WTC11 (cell line): ENCODE measurements at regions not wholly inside any gene's neighbourhood (a gene's known extent, or its start where the extent isn't known, plus 50 kb on each side); places are given as distances from the start of the nearest gene placed in this dataset.
"Not testable (repeated sequence)": the region's sequence is repeated elsewhere in the genome, so short reads cannot be mapped to it uniquely, and the experiment has no call there.

Experiments
- ATAC-seq: fragments of 200-7000 bp; cut with Tn5 transposase; 2 replicates; pipeline ENCODE4 v1.10.0; 2021; ENCODE audit warnings: mild to moderate bottlenecking, moderate library complexity
- CTCF ChIA-PET: fragments of 300-600 bp; sonication (Branson Sonifier 250); formaldehyde crosslinking; loops from one replicate; lab custom pipeline; 2021; ENCODE audit warnings: antibody characterized with exemption; lab: Charles Lee
- POLR2A ChIA-PET: fragments of 350-600 bp; sonication (Branson Sonifier 250); formaldehyde crosslinking; loops from one replicate; lab custom pipeline; 2021; ENCODE audit warnings: antibody characterized with exemption; lab: Charles Lee
- DNase-seq: peaks from one replicate; pipeline ENCODE4 v3.0.0; 2021; ENCODE audit warnings: low spot score
- H3K27ac Mint-ChIP-seq: 2 replicates; pipeline ENCODE4 v1.8.0; 2021; ENCODE audit warnings: mixed read lengths
- H3K27me3 Mint-ChIP-seq: 2 replicates; pipeline ENCODE4 v1.8.0; 2021; ENCODE audit warnings: low read depth, mild to moderate bottlenecking, moderate library complexity, mixed read lengths
- H3K36me3 Mint-ChIP-seq: 2 replicates; pipeline ENCODE4 v1.8.0; 2021; ENCODE audit warnings: mixed read lengths
- H3K4me1 Mint-ChIP-seq: 2 replicates; pipeline ENCODE4 v1.8.0; 2022; ENCODE audit warnings: mixed read lengths
- H3K4me3 Mint-ChIP-seq: 2 replicates; pipeline ENCODE4 v1.8.0; 2021; ENCODE audit warnings: mild to moderate bottlenecking, moderate library complexity, mixed read lengths
- H3K9me3 Mint-ChIP-seq: 2 replicates; pipeline ENCODE4 v1.8.0; 2021; ENCODE audit warnings: mixed read lengths
- CREM ChIP-seq: sonication (generic); formaldehyde crosslinking; IDR thresholded peaks from 2 replicates; pipeline ENCODE4 v1.8.1; 2022; ENCODE audit warnings: mild to moderate bottlenecking, missing genetic modification reagents, moderate library complexity
- ESRRA ChIP-seq: sonication (generic); formaldehyde crosslinking; IDR thresholded peaks from 2 replicates; pipeline ENCODE4 v1.8.1; 2022; ENCODE audit warnings: mild to moderate bottlenecking, missing genetic modification reagents, borderline replicate concordance
- GABPB1 ChIP-seq: sonication (generic); formaldehyde crosslinking; IDR thresholded peaks from 2 replicates; pipeline ENCODE4 v1.8.1; 2023; ENCODE audit warnings: mild to moderate bottlenecking, missing genetic modification reagents
- GRHL2 ChIP-seq: fragments of 250-450 bp; sonication (Bioruptor Pico); IDR thresholded peaks from 2 replicates; pipeline ENCODE4 v1.8.0; 2022; ENCODE audit warnings: mild to moderate bottlenecking, moderate library complexity; ENCODE audit not compliant: insufficient replicate concordance, severe bottlenecking
- NFATC4 ChIP-seq: fragments of 250-450 bp; sonication (Bioruptor Pico); IDR thresholded peaks from 2 replicates; pipeline ENCODE4 v1.9.0; 2021; ENCODE audit warnings: mild to moderate bottlenecking
- NFE2L1 ChIP-seq: sonication (generic); formaldehyde crosslinking; IDR thresholded peaks from 2 replicates; pipeline ENCODE4 v1.8.1; 2023; ENCODE audit warnings: missing genetic modification reagents
- SMAD3 ChIP-seq: sonication (generic); formaldehyde crosslinking; IDR thresholded peaks from 2 replicates; pipeline ENCODE4 v1.8.0; 2022; ENCODE audit warnings: missing genetic modification reagents, mild to moderate bottlenecking, borderline replicate concordance
- ZBTB21 ChIP-seq: sonication (generic); formaldehyde crosslinking; IDR thresholded peaks from 2 replicates; pipeline ENCODE4 v1.8.1; 2023; ENCODE audit warnings: mild to moderate bottlenecking, missing genetic modification reagents, borderline replicate concordance
- ZNF317 ChIP-seq: sonication (generic); formaldehyde crosslinking; IDR thresholded peaks from 2 replicates; pipeline ENCODE4 v1.8.1; 2023; ENCODE audit warnings: low read depth, mild to moderate bottlenecking, moderate library complexity, missing genetic modification reagents, borderline replicate concordance
- TF ChIP-seq, protein P1 (sequence below): sonication (generic); formaldehyde crosslinking; IDR thresholded peaks from 2 replicates; pipeline ENCODE4 v1.8.0; 2022; ENCODE audit warnings: mild to moderate bottlenecking, missing genetic modification reagents
- TF ChIP-seq, protein P2 (sequence below): fragments of 250-450 bp; sonication (Bioruptor Pico); IDR thresholded peaks from 2 replicates; pipeline ENCODE4 v1.9.0; 2021; ENCODE audit warnings: moderate library complexity, mild to moderate bottlenecking, inconsistent platforms, borderline replicate concordance
- TF ChIP-seq, protein P3 (sequence below): sonication (generic); formaldehyde crosslinking; IDR thresholded peaks from 2 replicates; pipeline ENCODE4 v1.8.0; 2022; ENCODE audit warnings: missing genetic modification reagents
- TF ChIP-seq, protein P4 (sequence below): sonication (generic); formaldehyde crosslinking; IDR thresholded peaks from 2 replicates; pipeline ENCODE4 v1.8.1; 2022; ENCODE audit warnings: missing genetic modification reagents, borderline replicate concordance
- TF ChIP-seq, protein P5 (sequence below): sonication (generic); formaldehyde crosslinking; IDR thresholded peaks from 2 replicates; pipeline ENCODE4 v1.8.1; 2023; ENCODE audit warnings: mild to moderate bottlenecking, missing genetic modification reagents, moderate library complexity
- TF ChIP-seq, protein P6 (sequence below): sonication (generic); formaldehyde crosslinking; IDR thresholded peaks from 2 replicates; pipeline ENCODE4 v1.8.1; 2023; ENCODE audit warnings: mild to moderate bottlenecking, missing genetic modification reagents, moderate library complexity
- TF ChIP-seq, protein P7 (sequence below): fragments of 200-600 bp; IDR thresholded peaks from 2 replicates; pipeline ENCODE4 v1.8.0; 2022; ENCODE audit warnings: antibody characterized with exemption

DNA sequence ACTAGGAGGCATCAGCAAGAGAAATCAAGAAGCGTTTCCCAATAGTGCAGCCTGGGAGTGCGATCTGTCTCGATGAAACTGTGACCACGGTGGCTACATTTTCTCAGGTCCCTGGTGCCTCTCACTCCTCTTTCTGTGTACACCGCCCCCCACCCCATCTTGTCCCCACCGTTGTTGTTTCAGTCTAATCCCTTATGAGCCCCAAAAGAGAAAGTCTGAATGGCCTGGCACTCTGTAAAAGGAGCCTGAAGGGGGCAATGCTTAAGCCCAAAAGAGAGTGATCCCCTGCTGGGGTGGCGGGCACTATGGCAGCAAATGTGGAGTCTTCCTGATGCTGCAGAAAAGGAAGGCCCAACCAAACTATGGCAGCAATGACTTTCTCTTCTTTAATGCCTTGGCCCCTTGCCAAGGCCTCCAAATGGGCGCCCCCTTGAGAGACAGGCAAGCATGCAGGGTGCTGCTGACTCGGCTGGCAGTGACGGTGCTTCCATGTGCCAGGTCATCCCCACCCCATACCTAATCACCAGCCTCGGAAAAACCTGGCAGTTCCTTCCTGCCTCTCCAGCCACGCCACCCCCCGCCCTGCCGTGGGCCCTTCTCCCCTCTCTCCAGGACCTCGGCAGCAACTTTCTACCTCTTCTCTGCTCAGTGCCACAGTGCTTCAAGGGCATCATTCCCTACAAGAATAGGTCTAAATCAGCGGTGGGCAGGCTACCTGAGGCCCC, 123.0 kb downstream of the CYP26B1 start:
- ATAC-seq (no peak), DNase-seq (no peak)
- H3K4me1 Mint-ChIP-seq: peaks cover 13% of the 10 kb centered on the region
- H3K27me3 Mint-ChIP-seq: no peaks in the 10 kb centered on the region; the same call in 1 of the 2 replicates
- H3K4me3 Mint-ChIP-seq: no peak overlapping the region
- H3K36me3 Mint-ChIP-seq: no peaks in the 10 kb centered on the region
- no peak overlapping the region for H3K27ac Mint-ChIP-seq
- peaks cover 11% of the 10 kb centered on the region for H3K9me3 Mint-ChIP-seq
- TF ChIP-seq, protein P1, sequence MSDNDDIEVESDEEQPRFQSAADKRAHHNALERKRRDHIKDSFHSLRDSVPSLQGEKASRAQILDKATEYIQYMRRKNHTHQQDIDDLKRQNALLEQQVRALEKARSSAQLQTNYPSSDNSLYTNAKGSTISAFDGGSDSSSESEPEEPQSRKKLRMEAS (CRISPR knock-in tag): no peak
- TF ChIP-seq, protein P2, sequence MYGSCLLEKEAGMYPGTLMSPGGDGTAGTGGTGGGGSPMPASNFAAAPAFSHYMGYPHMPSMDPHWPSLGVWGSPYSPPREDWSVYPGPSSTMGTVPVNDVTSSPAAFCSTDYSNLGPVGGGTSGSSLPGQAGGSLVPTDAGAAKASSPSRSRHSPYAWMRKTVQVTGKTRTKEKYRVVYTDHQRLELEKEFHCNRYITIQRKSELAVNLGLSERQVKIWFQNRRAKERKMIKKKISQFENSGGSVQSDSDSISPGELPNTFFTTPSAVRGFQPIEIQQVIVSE (CRISPR knock-in tag): no peak
- TF ChIP-seq ESRRA (no peak), GRHL2 (CRISPR knock-in tag) (no peak), NFE2L1 (no peak)
- TF ChIP-seq, protein P3, sequence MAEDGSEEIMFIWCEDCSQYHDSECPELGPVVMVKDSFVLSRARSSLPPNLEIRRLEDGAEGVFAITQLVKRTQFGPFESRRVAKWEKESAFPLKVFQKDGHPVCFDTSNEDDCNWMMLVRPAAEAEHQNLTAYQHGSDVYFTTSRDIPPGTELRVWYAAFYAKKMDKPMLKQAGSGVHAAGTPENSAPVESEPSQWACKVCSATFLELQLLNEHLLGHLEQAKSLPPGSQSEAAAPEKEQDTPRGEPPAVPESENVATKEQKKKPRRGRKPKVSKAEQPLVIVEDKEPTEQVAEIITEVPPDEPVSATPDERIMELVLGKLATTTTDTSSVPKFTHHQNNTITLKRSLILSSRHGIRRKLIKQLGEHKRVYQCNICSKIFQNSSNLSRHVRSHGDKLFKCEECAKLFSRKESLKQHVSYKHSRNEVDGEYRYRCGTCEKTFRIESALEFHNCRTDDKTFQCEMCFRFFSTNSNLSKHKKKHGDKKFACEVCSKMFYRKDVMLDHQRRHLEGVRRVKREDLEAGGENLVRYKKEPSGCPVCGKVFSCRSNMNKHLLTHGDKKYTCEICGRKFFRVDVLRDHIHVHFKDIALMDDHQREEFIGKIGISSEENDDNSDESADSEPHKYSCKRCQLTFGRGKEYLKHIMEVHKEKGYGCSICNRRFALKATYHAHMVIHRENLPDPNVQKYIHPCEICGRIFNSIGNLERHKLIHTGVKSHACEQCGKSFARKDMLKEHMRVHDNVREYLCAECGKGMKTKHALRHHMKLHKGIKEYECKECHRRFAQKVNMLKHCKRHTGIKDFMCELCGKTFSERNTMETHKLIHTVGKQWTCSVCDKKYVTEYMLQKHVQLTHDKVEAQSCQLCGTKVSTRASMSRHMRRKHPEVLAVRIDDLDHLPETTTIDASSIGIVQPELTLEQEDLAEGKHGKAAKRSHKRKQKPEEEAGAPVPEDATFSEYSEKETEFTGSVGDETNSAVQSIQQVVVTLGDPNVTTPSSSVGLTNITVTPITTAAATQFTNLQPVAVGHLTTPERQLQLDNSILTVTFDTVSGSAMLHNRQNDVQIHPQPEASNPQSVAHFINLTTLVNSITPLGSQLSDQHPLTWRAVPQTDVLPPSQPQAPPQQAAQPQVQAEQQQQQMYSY (CRISPR knock-in tag): no peak
- TF ChIP-seq, protein P4, sequence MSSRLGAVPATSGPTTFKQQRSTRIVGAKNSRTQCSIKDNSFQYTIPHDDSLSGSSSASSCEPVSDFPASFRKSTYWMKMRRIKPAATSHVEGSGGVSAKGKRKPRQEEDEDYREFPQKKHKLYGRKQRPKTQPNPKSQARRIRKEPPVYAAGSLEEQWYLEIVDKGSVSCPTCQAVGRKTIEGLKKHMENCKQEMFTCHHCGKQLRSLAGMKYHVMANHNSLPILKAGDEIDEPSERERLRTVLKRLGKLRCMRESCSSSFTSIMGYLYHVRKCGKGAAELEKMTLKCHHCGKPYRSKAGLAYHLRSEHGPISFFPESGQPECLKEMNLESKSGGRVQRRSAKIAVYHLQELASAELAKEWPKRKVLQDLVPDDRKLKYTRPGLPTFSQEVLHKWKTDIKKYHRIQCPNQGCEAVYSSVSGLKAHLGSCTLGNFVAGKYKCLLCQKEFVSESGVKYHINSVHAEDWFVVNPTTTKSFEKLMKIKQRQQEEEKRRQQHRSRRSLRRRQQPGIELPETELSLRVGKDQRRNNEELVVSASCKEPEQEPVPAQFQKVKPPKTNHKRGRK (CRISPR knock-in tag): no peak
- TF ChIP-seq, protein P5, sequence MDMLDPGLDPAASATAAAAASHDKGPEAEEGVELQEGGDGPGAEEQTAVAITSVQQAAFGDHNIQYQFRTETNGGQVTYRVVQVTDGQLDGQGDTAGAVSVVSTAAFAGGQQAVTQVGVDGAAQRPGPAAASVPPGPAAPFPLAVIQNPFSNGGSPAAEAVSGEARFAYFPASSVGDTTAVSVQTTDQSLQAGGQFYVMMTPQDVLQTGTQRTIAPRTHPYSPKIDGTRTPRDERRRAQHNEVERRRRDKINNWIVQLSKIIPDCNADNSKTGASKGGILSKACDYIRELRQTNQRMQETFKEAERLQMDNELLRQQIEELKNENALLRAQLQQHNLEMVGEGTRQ (CRISPR knock-in tag): no peak
- ChIA-PET POLR2A (no interaction called here), CTCF (no interaction called here)

DNA sequence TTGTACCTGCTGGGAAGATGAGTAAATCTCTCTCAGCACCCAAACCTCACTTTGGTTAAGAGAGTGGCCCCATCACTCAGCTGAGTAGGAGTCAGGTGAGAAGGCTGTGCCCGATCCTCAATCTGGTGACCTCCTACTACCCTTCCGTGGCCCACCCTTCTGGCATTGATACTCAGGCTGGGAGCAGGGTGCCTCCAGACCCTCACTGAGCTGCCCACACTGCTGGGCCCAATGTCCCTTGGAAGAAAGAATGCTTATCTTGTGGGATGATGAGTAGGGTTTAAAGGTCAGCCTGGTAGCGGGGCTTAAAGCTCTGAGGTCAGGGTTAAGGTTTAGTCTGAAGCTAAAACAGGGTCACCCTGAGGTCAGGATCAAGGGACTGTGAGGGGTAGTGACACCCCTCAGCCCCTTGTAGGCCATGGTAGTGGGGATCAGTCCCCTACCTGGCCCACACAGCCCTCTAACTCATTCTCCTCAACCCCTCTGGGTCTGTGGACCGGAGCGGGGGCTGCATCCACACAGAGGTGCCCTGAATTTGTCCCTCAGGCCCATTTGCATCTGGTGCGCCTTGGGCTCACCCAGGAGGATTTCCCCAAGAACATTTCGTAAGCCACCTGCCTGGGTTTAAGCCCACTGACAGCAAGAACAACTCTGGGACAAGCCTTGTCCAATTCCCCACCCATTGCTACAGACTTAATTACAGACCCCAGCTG, 123.8 kb downstream of the CYP26B1 start:
- ChIA-PET POLR2A (no interaction called here), CTCF (interaction anchor here (0.7 kb wide), 1 partner anchor 1022 kb away, joined by 3 read pairs; no protein-coding TSS in a partner anchor)
- Mint-ChIP-seq H3K27ac (no peak overlapping the region), H3K9me3 (peaks cover 11% of the 10 kb centered on the region), H3K27me3 (no peaks in the 10 kb centered on the region; the same call in 1 of the 2 replicates), H3K4me1 (peaks cover 13% of the 10 kb centered on the region), H3K36me3 (no peaks in the 10 kb centered on the region), H3K4me3 (no peak overlapping the region)
- DNase-seq (no peak), ATAC-seq (no peak)
- TF ChIP-seq, protein P6, sequence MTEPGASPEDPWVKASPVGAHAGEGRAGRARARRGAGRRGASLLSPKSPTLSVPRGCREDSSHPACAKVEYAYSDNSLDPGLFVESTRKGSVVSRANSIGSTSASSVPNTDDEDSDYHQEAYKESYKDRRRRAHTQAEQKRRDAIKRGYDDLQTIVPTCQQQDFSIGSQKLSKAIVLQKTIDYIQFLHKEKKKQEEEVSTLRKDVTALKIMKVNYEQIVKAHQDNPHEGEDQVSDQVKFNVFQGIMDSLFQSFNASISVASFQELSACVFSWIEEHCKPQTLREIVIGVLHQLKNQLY: no peak
- TF ChIP-seq, protein P2 (CRISPR knock-in tag): no peak
- TF ChIP-seq NFATC4 (CRISPR knock-in tag): no peak
- TF ChIP-seq, protein P7, sequence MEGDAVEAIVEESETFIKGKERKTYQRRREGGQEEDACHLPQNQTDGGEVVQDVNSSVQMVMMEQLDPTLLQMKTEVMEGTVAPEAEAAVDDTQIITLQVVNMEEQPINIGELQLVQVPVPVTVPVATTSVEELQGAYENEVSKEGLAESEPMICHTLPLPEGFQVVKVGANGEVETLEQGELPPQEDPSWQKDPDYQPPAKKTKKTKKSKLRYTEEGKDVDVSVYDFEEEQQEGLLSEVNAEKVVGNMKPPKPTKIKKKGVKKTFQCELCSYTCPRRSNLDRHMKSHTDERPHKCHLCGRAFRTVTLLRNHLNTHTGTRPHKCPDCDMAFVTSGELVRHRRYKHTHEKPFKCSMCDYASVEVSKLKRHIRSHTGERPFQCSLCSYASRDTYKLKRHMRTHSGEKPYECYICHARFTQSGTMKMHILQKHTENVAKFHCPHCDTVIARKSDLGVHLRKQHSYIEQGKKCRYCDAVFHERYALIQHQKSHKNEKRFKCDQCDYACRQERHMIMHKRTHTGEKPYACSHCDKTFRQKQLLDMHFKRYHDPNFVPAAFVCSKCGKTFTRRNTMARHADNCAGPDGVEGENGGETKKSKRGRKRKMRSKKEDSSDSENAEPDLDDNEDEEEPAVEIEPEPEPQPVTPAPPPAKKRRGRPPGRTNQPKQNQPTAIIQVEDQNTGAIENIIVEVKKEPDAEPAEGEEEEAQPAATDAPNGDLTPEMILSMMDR: no peak
- no peak for TF ChIP-seq CREM (CRISPR knock-in tag)
- TF ChIP-seq SMAD3: no peak
- TF ChIP-seq ZBTB21 (CRISPR knock-in tag): no peak
- TF ChIP-seq ZNF317 (CRISPR knock-in tag): no peak
- no peak for TF ChIP-seq GABPB1 (CRISPR knock-in tag)

DNA sequence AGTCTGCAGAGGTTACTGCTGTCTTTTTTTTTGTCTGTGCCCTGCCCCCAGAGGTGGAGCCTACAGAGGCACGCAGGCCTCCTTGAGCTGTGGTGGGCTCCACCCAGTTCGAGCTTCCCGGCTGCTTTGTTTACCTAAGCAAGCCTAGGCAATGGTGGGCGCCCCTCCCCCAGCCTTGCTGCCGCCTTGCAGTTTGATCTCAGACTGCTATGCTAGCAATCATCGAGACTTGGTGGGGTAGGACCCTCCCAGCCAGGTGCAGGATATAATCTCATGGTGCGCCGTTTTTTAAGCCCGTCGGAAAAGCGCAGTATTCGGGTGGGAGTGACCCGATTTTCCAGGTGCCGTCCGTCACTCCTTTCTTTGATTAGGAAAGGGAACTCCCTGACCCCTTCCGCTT, 126.3 kb downstream of the CYP26B1 start:
- H3K4me3 Mint-ChIP-seq, POLR2A ChIA-PET, H3K27ac Mint-ChIP-seq, H3K27me3 Mint-ChIP-seq, H3K36me3 Mint-ChIP-seq, ATAC-seq: not testable (repeated sequence)
- peak; percentile 52 for DNase-seq
- Mint-ChIP-seq H3K9me3 (peaks cover 11% of the 10 kb centered on the region), H3K4me1 (peaks cover 13% of the 10 kb centered on the region)
- CTCF ChIA-PET: interaction anchor here (1.3 kb wide), 1 partner anchor 98 kb away, joined by 5 read pairs; no protein-coding TSS in a partner anchor
